ENCODE measurements at regions not wholly inside any gene's neighbourhood (a gene's known extent, or its start where the extent isn't known, plus 50 kb on each side); places are given as distances from the start of the nearest gene placed in this dataset.

- H3K9me3 Mint-ChIP-seq (ENCODE audit: unreplicated experiment) = no peaks in the 10 kb centered on the region
- peak; percentile 6 for DNase-seq (ENCODE audit: unreplicated experiment)
- intact Hi-C loops (cut with micrococcal nuclease) = no loop called here
- H3K36me3 Mint-ChIP-seq (ENCODE audit: insufficient read depth, unreplicated experiment) = peaks cover 6% of the 10 kb centered on the region
- no peaks in the 10 kb centered on the region for H3K4me1 Mint-ChIP-seq (ENCODE audit: insufficient read depth, unreplicated experiment)
- BruUV-seq (replicated peaks) = no TSS peak
- no peaks in the 10 kb centered on the region for H3K27me3 Mint-ChIP-seq (ENCODE audit: insufficient read depth, unreplicated experiment)
- no peak for TF ChIP-seq CTCF (IDR thresholded peaks at IDR 0.05; ENCODE audit: unreplicated experiment)
- CTCF ChIA-PET = interaction anchor here (0.6 kb wide), 1 partner anchor 135 kb away, joined by 3 read pairs; no protein-coding TSS in a partner anchor
- H3K4me3 Mint-ChIP-seq (ENCODE audit: unreplicated experiment) = no peak overlapping the region
- H3K27ac Mint-ChIP-seq (ENCODE audit: low read depth, unreplicated experiment) = no peak overlapping the region
- POLR2A ChIA-PET = interaction anchor here (1.4 kb wide), 1 partner anchor 46 kb away, joined by 3 read pairs; no protein-coding TSS in a partner anchor
Observed at GRCh38 chr6:49252901-49253300, 210.2 kb downstream of the MMUT start.

GRCh38 chr6:49233483-49233882, 229.6 kb downstream of the MMUT start:
- Mint-ChIP-seq H3K27me3 (ENCODE audit: insufficient read depth, unreplicated experiment) (no peaks in the 10 kb centered on the region), H3K4me1 (ENCODE audit: insufficient read depth, unreplicated experiment) (no peaks in the 10 kb centered on the region), H3K4me3 (ENCODE audit: unreplicated experiment) (no peak overlapping the region), H3K36me3 (ENCODE audit: insufficient read depth, unreplicated experiment) (no peaks in the 10 kb centered on the region), H3K9me3 (ENCODE audit: unreplicated experiment) (no peaks in the 10 kb centered on the region), H3K27ac (ENCODE audit: low read depth, unreplicated experiment) (no peak overlapping the region)
- intact Hi-C loops (cut with micrococcal nuclease) = no loop called here
- ChIA-PET POLR2A (no interaction called here), CTCF (no interaction called here)
- BruUV-seq (replicated peaks) = no TSS peak
- DNase-seq (ENCODE audit: unreplicated experiment) = no peak
- no peak for TF ChIP-seq CTCF (IDR thresholded peaks at IDR 0.05; ENCODE audit: unreplicated experiment)

GRCh38 chr6:49225471-49225870, 237.6 kb downstream of the MMUT start:
- Mint-ChIP-seq H3K4me3 (ENCODE audit: unreplicated experiment) (no peak overlapping the region), H3K36me3 (ENCODE audit: insufficient read depth, unreplicated experiment) (no peaks in the 10 kb centered on the region), H3K27ac (ENCODE audit: low read depth, unreplicated experiment) (no peak overlapping the region), H3K27me3 (ENCODE audit: insufficient read depth, unreplicated experiment) (no peaks in the 10 kb centered on the region), H3K9me3 (ENCODE audit: unreplicated experiment) (peaks cover 7% of the 10 kb centered on the region), H3K4me1 (ENCODE audit: insufficient read depth, unreplicated experiment) (no peaks in the 10 kb centered on the region)
- ChIA-PET CTCF (no interaction called here), POLR2A (no interaction called here)
- no peak for DNase-seq (ENCODE audit: unreplicated experiment)
- no TSS peak for BruUV-seq (replicated peaks)
- TF ChIP-seq CTCF (IDR thresholded peaks at IDR 0.05; ENCODE audit: unreplicated experiment) = no peak
- intact Hi-C loops (cut with micrococcal nuclease) = no loop called here

- peaks cover 21% of the 10 kb centered on the region for H3K9me3 Mint-ChIP-seq (ENCODE audit: unreplicated experiment)
- H3K4me1 Mint-ChIP-seq (ENCODE audit: insufficient read depth, unreplicated experiment) = no peaks in the 10 kb centered on the region
- ChIA-PET CTCF (no interaction called here), POLR2A (no interaction called here)
- H3K27me3 Mint-ChIP-seq (ENCODE audit: insufficient read depth, unreplicated experiment) = no peaks in the 10 kb centered on the region
- H3K27ac Mint-ChIP-seq (ENCODE audit: low read depth, unreplicated experiment) = no peak overlapping the region
- BruUV-seq (replicated peaks) = no TSS peak
- DNase-seq (ENCODE audit: unreplicated experiment) = no peak
- TF ChIP-seq CTCF (IDR thresholded peaks at IDR 0.05; ENCODE audit: unreplicated experiment) = no peak
- intact Hi-C loops (cut with micrococcal nuclease) = no loop called here
- H3K4me3 Mint-ChIP-seq (ENCODE audit: unreplicated experiment) = no peak overlapping the region
- H3K36me3 Mint-ChIP-seq (ENCODE audit: insufficient read depth, unreplicated experiment) = no peaks in the 10 kb centered on the region
Observed at GRCh38 chr6:49220293-49220692, 242.8 kb downstream of the MMUT start.

Data from MCF 10A (cell line).